IMR-90 (cell line): ENCODE measurements at regions not wholly inside any gene's neighbourhood (a gene's known extent, or its start where the extent isn't known, plus 50 kb on each side); places are given as distances from the start of the nearest gene placed in this dataset.
"Not testable (repeated sequence)": the region's sequence is repeated elsewhere in the genome, so short reads cannot be mapped to it uniquely, and the experiment has no call there.

Experiments used
- ATAC-seq: fragments of 200-7000 bp; cut with Tn5 transposase; 2 replicates; pipeline ENCODE4 v1.9.1; 2020; ENCODE audit warnings: low read depth, mild to moderate bottlenecking, moderate library complexity
- BruUV-seq: library from RNA; stranded (reverse); fragments of 400-500 nt; replicated peaks from 2 replicates; lab custom pipeline; 2021; lab: Mats Ljungman, UMichigan
- CTCF ChIA-PET: fragments of 300-600 bp; formaldehyde crosslinking; extraction: SDS; loops from one replicate; lab custom pipeline; 2021; ENCODE audit warnings: antibody characterized with exemption; lab: Yijun Ruan, JAX
- POLR2A ChIA-PET: fragments of 300-600 bp; sonication (Branson Sonifier 250); formaldehyde crosslinking; loops from one replicate; lab custom pipeline; 2022; ENCODE audit warnings: antibody characterized with exemption; ENCODE audit not compliant: unreplicated experiment; lab: Charles Lee
- DNase-seq: peaks from one replicate; pipeline ENCODE4 v3.0.0; 2013
- H2AFZ ChIP-seq: replicated peaks from 2 replicates; pipeline ENCODE3; 2013; ENCODE audit warnings: low read length, mild to moderate bottlenecking; ENCODE audit not compliant: poor library complexity
- H2AK5ac ChIP-seq: 2 replicates; pipeline ENCODE4 v1.6.1; 2013; ENCODE audit warnings: low read depth, low read length, inconsistent platforms
- H2AK9ac ChIP-seq: replicated peaks from 2 replicates; pipeline ENCODE3; 2013; ENCODE audit warnings: mild to moderate bottlenecking, low read depth, low read length, moderate library complexity; ENCODE audit not compliant: poor library complexity
- H2BK120ac ChIP-seq: 2 replicates; pipeline ENCODE4 v1.6.1; 2013; ENCODE audit warnings: low read depth, low read length, inconsistent platforms
- H2BK15ac ChIP-seq: 3 replicates; pipeline ENCODE4 v1.6.1; 2013; ENCODE audit warnings: low read depth, low read length, inconsistent platforms
- H2BK20ac ChIP-seq: 2 replicates; pipeline ENCODE4 v1.6.1; 2013; ENCODE audit warnings: low read depth, mild to moderate bottlenecking, inconsistent platforms, low read length, moderate library complexity
- H2BK5ac ChIP-seq: 2 replicates; pipeline ENCODE4 v1.6.1; 2013; ENCODE audit warnings: mild to moderate bottlenecking, low read depth, low read length, inconsistent platforms; ENCODE audit not compliant: poor library complexity, severe bottlenecking
- H3K14ac ChIP-seq: replicated peaks from 2 replicates; pipeline ENCODE4 v1.6.1; 2013; ENCODE audit warnings: low read depth, low read length, inconsistent platforms
- H3K18ac ChIP-seq: 2 replicates; pipeline ENCODE4 v1.6.1; 2013; ENCODE audit warnings: low read depth, low read length, control low read depth
- H3K23ac ChIP-seq: 2 replicates; pipeline ENCODE4 v1.6.1; 2013; ENCODE audit warnings: low read depth, low read length, inconsistent platforms
- H3K27ac ChIP-seq: 2 replicates; pipeline ENCODE4 v1.5.1; 2013; ENCODE audit warnings: mild to moderate bottlenecking, control low read depth, low read length; ENCODE audit not compliant: insufficient read depth
- H3K27me3 ChIP-seq: 2 replicates; pipeline ENCODE4 v1.6.1; 2013; ENCODE audit warnings: low read length; ENCODE audit not compliant: control insufficient read depth, insufficient read depth
- H3K36me3 ChIP-seq: 2 replicates; pipeline ENCODE4 v1.6.1; 2013; ENCODE audit warnings: low read length, mixed read lengths; ENCODE audit not compliant: control insufficient read depth, insufficient read depth
- H3K4ac ChIP-seq: 2 replicates; pipeline ENCODE4 v1.6.1; 2013; ENCODE audit warnings: low read depth, low read length, inconsistent platforms
- H3K4me1 ChIP-seq: 2 replicates; pipeline ENCODE4 v1.6.1; 2013; ENCODE audit warnings: low read length, mixed read lengths; ENCODE audit not compliant: control insufficient read depth, insufficient read depth
- H3K4me2 ChIP-seq: 2 replicates; pipeline ENCODE4 v1.6.1; 2013; ENCODE audit warnings: low read depth, mild to moderate bottlenecking, control low read depth, low read length, moderate library complexity
- H3K4me3 ChIP-seq: 2 replicates; pipeline ENCODE4 v1.5.1; 2013; ENCODE audit warnings: low read depth, mild to moderate bottlenecking, control low read depth, low read length, moderate library complexity; ENCODE audit not compliant: insufficient read depth
- H3K56ac ChIP-seq: 2 replicates; pipeline ENCODE4 v1.6.1; 2013; ENCODE audit warnings: low read length, inconsistent platforms; ENCODE audit not compliant: insufficient read depth; ENCODE audit errors: extremely low read depth
- H3K79me1 ChIP-seq, 2 experiments: 2 replicates each; pipeline ENCODE4 v1.6.1; 2013; ENCODE audit warnings: low read length in 2 of 2, inconsistent platforms in 1 of 2, low read depth in 1 of 2
- H3K9ac ChIP-seq: 2 replicates; pipeline ENCODE4 v1.6.1; 2013; ENCODE audit warnings: low read depth, low read length, control low read depth
- H3K9me1 ChIP-seq: 2 replicates; pipeline ENCODE4 v1.6.1; 2013; ENCODE audit warnings: low read length, inconsistent platforms; ENCODE audit not compliant: insufficient read depth
- H3K9me3 ChIP-seq: 2 replicates; pipeline ENCODE4 v1.6.1; 2013; ENCODE audit warnings: low read length; ENCODE audit not compliant: control insufficient read depth, insufficient read depth
- H4K20me1 ChIP-seq: 2 replicates; pipeline ENCODE4 v1.6.1; 2013; ENCODE audit warnings: low read length, inconsistent platforms; ENCODE audit not compliant: insufficient read depth
- H4K5ac ChIP-seq: 2 replicates; pipeline ENCODE4 v1.6.1; 2013; ENCODE audit warnings: mild to moderate bottlenecking, low read depth, low read length, control low read depth
- H4K8ac ChIP-seq, 2 experiments: 2 replicates each; pipeline ENCODE4 v1.6.1; 2013; ENCODE audit warnings: low read depth in 2 of 2, low read length in 2 of 2, control low read depth in 1 of 2, inconsistent platforms in 1 of 2
- H4K91ac ChIP-seq: 2 replicates; pipeline ENCODE4 v1.6.1; 2013; ENCODE audit warnings: low read depth, low read length, inconsistent platforms; ENCODE audit not compliant: insufficient read depth
- BHLHE40 ChIP-seq: fragments of 150-350 bp; IDR thresholded peaks from 2 replicates; pipeline ENCODE4 v1.6.1; 2016; ENCODE audit warnings: mild to moderate bottlenecking, low read depth, low read length
- FOS ChIP-seq: fragments of 150-350 bp; IDR thresholded peaks from 2 replicates; pipeline ENCODE4 v1.6.1; 2016; ENCODE audit warnings: low read depth, low read length
- MAFK ChIP-seq: IDR thresholded peaks from 2 replicates; pipeline ENCODE4 v1.6.1; 2012; ENCODE audit warnings: low read depth, low read length, improper control_type of control experiment
- MXI1 ChIP-seq: IDR thresholded peaks from 2 replicates; pipeline ENCODE4 v1.6.1; 2012; ENCODE audit warnings: low read depth, mild to moderate bottlenecking, low read length, moderate library complexity, borderline replicate concordance
- NFE2L2 ChIP-seq: fragments of 150-350 bp; IDR thresholded peaks from 2 replicates; pipeline ENCODE4 v1.6.1; 2016; ENCODE audit warnings: low read depth, mild to moderate bottlenecking, low read length
- RCOR1 ChIP-seq: IDR thresholded peaks from 2 replicates; pipeline ENCODE4 v1.6.1; 2012; ENCODE audit warnings: mild to moderate bottlenecking, low read length, improper control_type of control experiment; ENCODE audit not compliant: insufficient replicate concordance
- SMC3 ChIP-seq: fragments of 150-350 bp; IDR thresholded peaks from 2 replicates; pipeline ENCODE4 v1.6.1; 2016; ENCODE audit warnings: low read depth, mild to moderate bottlenecking, antibody characterized with exemption, low read length, moderate library complexity
- WGBS, 2 experiments: methylation state at CpG; one replicate each; pipeline versions ENCODE4 v1.1.5 to v1.1.7; 2013; ENCODE audit warnings: missing lambda C conversion rate in 2 of 2; ENCODE audit not compliant: insufficient read length in 1 of 2; ENCODE audit errors: extremely low coverage in 2 of 2; 5-methylcytosine and 5-hydroxymethylcytosine counted together
- dilution Hi-C: fragments of 300-500 bp; cut with HindIII; formaldehyde crosslinking; loops from one replicate; pipeline ENCODE4 v1.14.3; 2018; ENCODE audit warnings: low sequenced_read_pairs; ENCODE audit not compliant: unreplicated experiment
- in situ Hi-C: fragments of 300-500 bp; cut with MboI; formaldehyde crosslinking; loops from 3 replicates; pipeline ENCODE4 v1.14.3; 2019; ENCODE audit warnings: low sequenced_read_pairs, inconsistent platforms, mixed read lengths
- intact Hi-C: fragments of 100-400 bp; cut with micrococcal nuclease; formaldehyde crosslinking; loops from 2 replicates; pipeline ENCODE4 v1.10.0; 2022

DNA sequence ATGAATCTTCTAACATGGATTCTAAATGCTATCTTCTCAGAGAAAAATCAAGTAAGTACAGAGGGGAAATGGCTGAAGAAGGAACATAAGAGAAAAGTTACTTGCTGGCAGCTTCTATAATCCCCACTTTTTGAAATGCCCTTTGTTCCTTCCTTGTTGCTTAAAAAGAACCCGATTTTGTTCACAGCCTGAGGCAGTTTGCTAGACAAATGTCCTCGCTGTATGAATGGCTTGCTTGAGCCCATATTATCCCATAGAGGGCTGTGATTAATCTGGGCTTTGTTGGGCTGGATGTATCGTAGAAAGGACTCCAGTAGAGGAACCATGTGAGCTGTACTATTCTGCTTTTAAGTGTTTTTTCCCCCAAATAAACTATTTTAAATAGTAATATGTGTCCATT, 134.3 kb upstream of the FGF13 start:
- BruUV-seq, result no TSS peak

DNA sequence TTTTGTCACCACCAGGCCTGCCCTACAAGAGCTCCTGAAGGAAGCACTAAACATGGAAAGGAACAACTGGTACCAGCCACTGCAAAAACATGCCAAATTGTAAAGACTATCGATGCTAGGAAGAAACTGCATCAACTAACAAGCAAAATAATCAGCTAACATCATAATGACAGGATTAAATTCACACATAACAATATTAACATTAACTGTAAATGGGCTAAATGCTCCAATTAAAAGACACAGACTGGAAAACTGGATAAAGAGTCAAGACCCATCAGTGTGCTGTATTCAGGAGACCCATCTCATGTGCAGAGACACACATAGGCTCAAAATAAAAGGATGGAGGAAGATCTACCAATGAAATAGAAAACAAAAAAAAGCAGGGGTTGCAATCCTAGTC, 95.9 kb upstream of the FGF13 start:
- H3K23ac ChIP-seq, H3K27ac ChIP-seq, H3K27me3 ChIP-seq, DNase-seq, in situ Hi-C loops, intact Hi-C loops, H3K4me2 ChIP-seq, H2BK5ac ChIP-seq, H3K79me1 ChIP-seq, H3K4me1 ChIP-seq, H3K56ac ChIP-seq, H3K9me3 ChIP-seq, H3K4me3 ChIP-seq, H3K14ac ChIP-seq, H2BK120ac ChIP-seq, H4K5ac ChIP-seq, POLR2A ChIA-PET, H4K8ac ChIP-seq, H3K36me3 ChIP-seq, H2AK5ac ChIP-seq, dilution Hi-C loops, ATAC-seq, H2AK9ac ChIP-seq, H3K9me1 ChIP-seq, H2BK15ac ChIP-seq, BruUV-seq, H2AFZ ChIP-seq, CTCF ChIA-PET, H2BK20ac ChIP-seq, H3K18ac ChIP-seq, H3K4ac ChIP-seq, H4K91ac ChIP-seq, H3K9ac ChIP-seq, H4K20me1 ChIP-seq: not testable (repeated sequence)
- WGBS, 2 experiments, result no CpG with 5 or more reads among the region's 1 CpG

More for the DNA sequence above, 134.3 kb upstream of the FGF13 start:
- dilution Hi-C loops (no loop called here), intact Hi-C loops (loop anchor here (2.0 kb wide), 1 partner anchor 713 kb away; no protein-coding TSS in a partner anchor), in situ Hi-C loops (no loop called here)
- Histone ChIP-seq H4K5ac (no peak overlapping the region), H3K56ac (no peak overlapping the region), H4K20me1 (no peaks in the 10 kb centered on the region), H3K14ac (no peak overlapping the region), H3K9me3 (no peaks in the 10 kb centered on the region), H3K4me2 (no peak overlapping the region), H3K4me3 (no peak overlapping the region), H3K27ac (no peak overlapping the region), H2AK9ac (no peak overlapping the region), H4K91ac (no peak overlapping the region), H2BK15ac (no peak overlapping the region), H4K8ac (no peak overlapping the region), H2BK20ac (no peak overlapping the region), H3K23ac (no peak overlapping the region), H3K4me1 (no peaks in the 10 kb centered on the region), H2AFZ (no peak overlapping the region), H2BK120ac (no peak overlapping the region), H3K36me3 (no peaks in the 10 kb centered on the region), H3K4ac (no peak overlapping the region), H2BK5ac (no peak overlapping the region), H3K27me3 (no peaks in the 10 kb centered on the region), H3K79me1 (no peaks in the 10 kb centered on the region), H3K9me1 (no peaks in the 10 kb centered on the region), H3K18ac (no peak overlapping the region), H3K9ac (no peak overlapping the region), H2AK5ac (no peak overlapping the region)
- no peak for TF ChIP-seq NFE2L2
- TF ChIP-seq MXI1, result no peak
- TF ChIP-seq SMC3, result no peak
- TF ChIP-seq BHLHE40, result no peak
- no peak for TF ChIP-seq RCOR1
- TF ChIP-seq MAFK, result no peak
- TF ChIP-seq FOS, result no peak
- DNase-seq (no peak), ATAC-seq (no peak)
- POLR2A ChIA-PET, result no interaction called here
- CTCF ChIA-PET, result no interaction called here
- WGBS, 2 experiments, result no CpG with 5 or more reads among the region's 3 CpGs
